PC-9 (cell line): ENCODE measurements at regions not wholly inside any gene's neighbourhood (a gene's known extent, or its start where the extent isn't known, plus 50 kb on each side); places are given as distances from the start of the nearest gene placed in this dataset.

Experiments
- BruUV-seq: library from RNA; stranded (reverse); fragments of 400-500 nt; replicated peaks from 2 replicates; lab custom pipeline; 2021; lab: Mats Ljungman, UMichigan
- CTCF ChIA-PET: fragments of 300-600 bp; sonication (Branson Sonifier 250); formaldehyde crosslinking; loops from one replicate; lab custom pipeline; 2022; ENCODE audit warnings: antibody characterized with exemption; lab: Charles Lee
- POLR2A ChIA-PET: fragments of 300-600 bp; sonication (Branson Sonifier 250); formaldehyde crosslinking; loops from one replicate; lab custom pipeline; 2022; ENCODE audit warnings: antibody characterized with exemption; ENCODE audit not compliant: unreplicated experiment; lab: Charles Lee
- DNase-seq, 2 experiments: peaks; one replicate each; pipeline versions ENCODE4 v3.0.0 to v3.0.0-alpha.2; 2015 to 2022; ENCODE audit warnings: mixed read lengths in 1 of 2
- H2AFZ ChIP-seq: fragments of 200-600 bp; sonication (generic); 2 replicates; pipeline ENCODE4 v1.8.1; 2017; ENCODE audit warnings: antibody characterized with exemption
- H3F3A ChIP-seq: fragments of 200-600 bp; sonication (generic); 2 replicates; pipeline ENCODE4 v1.8.1; 2017; ENCODE audit warnings: antibody characterized with exemption, mild to moderate bottlenecking, low read depth; ENCODE audit not compliant: insufficient read depth
- H3K27ac ChIP-seq: fragments of 200-600 bp; sonication (generic); 2 replicates; pipeline ENCODE4 v1.6.1; 2016; ENCODE audit warnings: mixed run types
- H3K27me3 ChIP-seq: fragments of 200-600 bp; sonication (generic); 2 replicates; pipeline ENCODE4 v1.6.1; 2016; ENCODE audit warnings: low read depth, mixed run types; ENCODE audit not compliant: insufficient read depth
- H3K36me3 ChIP-seq: fragments of 200-600 bp; sonication (generic); 2 replicates; pipeline ENCODE4 v1.6.1; 2016; ENCODE audit warnings: low read depth, mixed run types
- H3K4me1 ChIP-seq: fragments of 200-600 bp; sonication (generic); replicated peaks from 2 replicates; pipeline ENCODE4 v1.6.1; 2016; ENCODE audit warnings: mixed run types; ENCODE audit not compliant: insufficient read depth
- H3K4me2 ChIP-seq: fragments of 200-600 bp; sonication (generic); 2 replicates; pipeline ENCODE4 v1.6.1; 2017; ENCODE audit warnings: mixed run types
- H3K4me3 ChIP-seq: fragments of 200-600 bp; sonication (generic); 2 replicates; pipeline ENCODE4 v1.6.1; 2016; ENCODE audit warnings: mixed run types
- H3K79me2 ChIP-seq: fragments of 200-600 bp; sonication (generic); 2 replicates; pipeline ENCODE4 v1.6.1; 2017; ENCODE audit warnings: low read depth, mixed run types
- H3K9me2 ChIP-seq: fragments of 200-600 bp; sonication (generic); 2 replicates; pipeline ENCODE4 v1.8.1; 2017; ENCODE audit warnings: mild to moderate bottlenecking; ENCODE audit not compliant: insufficient read depth
- H3K9me3 ChIP-seq: fragments of 200-600 bp; sonication (generic); 2 replicates; pipeline ENCODE4 v1.8.1; 2016; ENCODE audit warnings: low read depth; ENCODE audit not compliant: insufficient read depth
- H4K20me1 ChIP-seq: fragments of 200-600 bp; sonication (generic); 2 replicates; pipeline ENCODE4 v1.8.1; 2017; ENCODE audit not compliant: insufficient read depth
- CTCF ChIP-seq: fragments of 200-600 bp; sonication (generic); conservative IDR thresholded peaks from 2 replicates; pipeline ENCODE4 v1.6.1; 2017; ENCODE audit warnings: mixed run types, antibody characterized with exemption, mild to moderate bottlenecking, moderate library complexity
- EZH2 ChIP-seq: fragments of 200-600 bp; sonication (generic); IDR thresholded peaks from 2 replicates; pipeline ENCODE4 v1.8.0; 2017; ENCODE audit warnings: antibody characterized with exemption, low read depth
- intact Hi-C: fragments of 100-400 bp; cut with micrococcal nuclease; formaldehyde crosslinking; loops from one replicate; pipeline ENCODE4 v1.10.0; 2022; ENCODE audit not compliant: unreplicated experiment

DNA sequence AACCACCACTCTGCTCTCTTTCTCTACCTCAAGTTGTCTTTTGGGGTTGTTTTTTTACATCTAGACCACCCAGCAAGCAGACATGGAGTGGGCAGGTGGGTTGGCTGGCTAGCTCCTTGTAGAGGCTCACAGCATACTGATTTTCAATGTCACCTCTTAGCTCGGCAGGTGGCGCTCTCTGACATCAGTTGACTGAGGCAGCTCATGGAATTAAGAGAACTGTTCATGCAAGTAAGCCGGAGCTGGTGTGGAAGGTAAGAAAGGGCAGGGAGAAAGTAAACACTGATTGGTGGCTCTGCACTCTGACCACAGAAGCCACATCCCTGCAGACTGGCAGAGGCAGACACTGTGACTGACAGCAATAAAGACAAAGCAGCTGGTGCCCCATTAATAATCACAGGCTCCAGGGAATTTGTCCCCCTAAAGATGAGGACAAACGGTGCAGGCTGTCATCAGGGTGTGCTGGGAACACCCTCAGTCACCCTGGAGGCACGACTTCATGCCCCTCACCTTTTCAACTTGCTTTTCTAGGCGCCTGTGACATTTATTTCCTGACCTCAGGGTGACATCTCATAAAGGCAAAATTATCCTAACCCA, 226.8 kb downstream of the LMX1A start:
- Histone ChIP-seq H3K4me1 (no peaks in the 10 kb centered on the region), H3K9me2 (no peaks in the 10 kb centered on the region), H4K20me1 (no peaks in the 10 kb centered on the region), H3K4me3 (no peak overlapping the region), H3K36me3 (no peaks in the 10 kb centered on the region), H3K27ac (no peak overlapping the region), H3F3A (no peaks in the 10 kb centered on the region), H3K4me2 (no peak overlapping the region), H2AFZ (no peak overlapping the region), H3K9me3 (no peaks in the 10 kb centered on the region), H3K79me2 (no peaks in the 10 kb centered on the region), H3K27me3 (peaks cover 27% of the 10 kb centered on the region)
- peak; percentile 85 for TF ChIP-seq CTCF
- TF ChIP-seq EZH2, result no peak
- ChIA-PET CTCF (interaction anchor here (0.6 to 1.2 kb wide), 4 partner anchors 238 to 1584 kb away, joined by 3 to 7 read pairs (median 4); no protein-coding TSS in a partner anchor), POLR2A (no interaction called here)
- intact Hi-C loops, result loop anchor here (1.0 kb wide), 3 partner anchors 14 to 464 kb away; no protein-coding TSS in a partner anchor
- peak; percentile 61 to 69 for DNase-seq
- no TSS peak for BruUV-seq

DNA sequence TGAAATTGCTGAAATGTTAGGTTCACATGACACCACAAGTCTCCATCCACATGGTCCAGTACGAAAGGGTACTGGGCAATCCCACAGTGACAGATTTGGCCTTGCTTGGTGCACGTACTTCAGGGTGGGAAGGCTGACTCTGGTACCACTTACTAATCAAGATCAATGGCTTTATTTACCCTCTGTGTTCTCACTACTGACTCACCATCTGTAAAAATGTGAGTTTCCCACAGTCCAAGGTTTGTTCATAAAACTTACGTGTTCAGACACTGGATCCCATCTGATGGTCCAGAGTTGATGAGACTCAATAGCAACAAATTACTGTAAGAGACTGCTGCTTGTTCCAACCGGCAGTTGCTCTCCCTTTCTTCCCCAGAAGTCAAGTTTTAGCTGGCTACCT, 231.7 kb downstream of the LMX1A start:
- H3K79me2 ChIP-seq, result no peaks in the 10 kb centered on the region
- no peaks in the 10 kb centered on the region for H4K20me1 ChIP-seq
- H3K4me3 ChIP-seq, result no peak overlapping the region
- no peaks in the 10 kb centered on the region for H3K4me1 ChIP-seq
- H3F3A ChIP-seq, result no peaks in the 10 kb centered on the region
- H3K36me3 ChIP-seq, result no peaks in the 10 kb centered on the region
- no peak overlapping the region for H2AFZ ChIP-seq
- H3K9me3 ChIP-seq, result no peaks in the 10 kb centered on the region
- ChIA-PET POLR2A (no interaction called here), CTCF (no interaction called here)
- BruUV-seq, result no TSS peak
- H3K9me2 ChIP-seq, result no peaks in the 10 kb centered on the region
- intact Hi-C loops, result no loop called here
- TF ChIP-seq EZH2, result no peak
- no peak for TF ChIP-seq CTCF
- DNase-seq, result no peak
- peaks cover 44% of the 10 kb centered on the region for H3K27me3 ChIP-seq
- H3K4me2 ChIP-seq, result no peak overlapping the region
- no peak overlapping the region for H3K27ac ChIP-seq

- no peak overlapping the region for H3K4me3 ChIP-seq
- no peak overlapping the region for H3K27ac ChIP-seq
- no peaks in the 10 kb centered on the region for H3F3A ChIP-seq
- ChIA-PET CTCF (no interaction called here), POLR2A (no interaction called here)
- H3K4me1 ChIP-seq, result no peaks in the 10 kb centered on the region
- no peaks in the 10 kb centered on the region for H3K79me2 ChIP-seq
- intact Hi-C loops, result no loop called here
- DNase-seq, result no peak
- H3K9me2 ChIP-seq, result no peaks in the 10 kb centered on the region
- H3K4me2 ChIP-seq, result no peak overlapping the region
- no peaks in the 10 kb centered on the region for H4K20me1 ChIP-seq
- H3K36me3 ChIP-seq, result no peaks in the 10 kb centered on the region
- TF ChIP-seq CTCF (no peak), EZH2 (no peak)
- H2AFZ ChIP-seq, result no peak overlapping the region
- no TSS peak for BruUV-seq
- H3K27me3 ChIP-seq, result peaks cover 11% of the 10 kb centered on the region
- no peaks in the 10 kb centered on the region for H3K9me3 ChIP-seq
These were observed 237.4 kb downstream of the LMX1A start for GRCh38 chr1:165119086-165119485.
